ENCODE measurements at regions not wholly inside any gene's neighbourhood (a gene's known extent, or its start where the extent isn't known, plus 50 kb on each side); places are given as distances from the start of the nearest gene placed in this dataset.

- Histone ChIP-seq H3K9me3 (no peaks in the 10 kb centered on the region), H3K27ac (no peak overlapping the region), H3K4me1 (no peaks in the 10 kb centered on the region), H3K27me3 (peaks cover 0 to 7% (median 0%) of the 10 kb centered on the region in 9 donors), H3K36me3 (no peaks in the 10 kb centered on the region), H3K4me3 (no peak overlapping the region)
- WGBS, 4 donors, result 79 to 84% (median 82%) methylated on average over 5 of the region's 5 CpGs
- TF ChIP-seq, protein P1, sequence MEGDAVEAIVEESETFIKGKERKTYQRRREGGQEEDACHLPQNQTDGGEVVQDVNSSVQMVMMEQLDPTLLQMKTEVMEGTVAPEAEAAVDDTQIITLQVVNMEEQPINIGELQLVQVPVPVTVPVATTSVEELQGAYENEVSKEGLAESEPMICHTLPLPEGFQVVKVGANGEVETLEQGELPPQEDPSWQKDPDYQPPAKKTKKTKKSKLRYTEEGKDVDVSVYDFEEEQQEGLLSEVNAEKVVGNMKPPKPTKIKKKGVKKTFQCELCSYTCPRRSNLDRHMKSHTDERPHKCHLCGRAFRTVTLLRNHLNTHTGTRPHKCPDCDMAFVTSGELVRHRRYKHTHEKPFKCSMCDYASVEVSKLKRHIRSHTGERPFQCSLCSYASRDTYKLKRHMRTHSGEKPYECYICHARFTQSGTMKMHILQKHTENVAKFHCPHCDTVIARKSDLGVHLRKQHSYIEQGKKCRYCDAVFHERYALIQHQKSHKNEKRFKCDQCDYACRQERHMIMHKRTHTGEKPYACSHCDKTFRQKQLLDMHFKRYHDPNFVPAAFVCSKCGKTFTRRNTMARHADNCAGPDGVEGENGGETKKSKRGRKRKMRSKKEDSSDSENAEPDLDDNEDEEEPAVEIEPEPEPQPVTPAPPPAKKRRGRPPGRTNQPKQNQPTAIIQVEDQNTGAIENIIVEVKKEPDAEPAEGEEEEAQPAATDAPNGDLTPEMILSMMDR (IDR thresholded peaks at IDR 0.05), result no peak
- no peak for TF ChIP-seq POLR2A (IDR thresholded peaks at IDR 0.05)
- no peak for ATAC-seq
- no peak for DNase-seq
- intact Hi-C loops (cut with DNase I), result no loop called here
Observed at GRCh38 chr10:2844925-2845324, 222.4 kb upstream of the PFKP start.

- no peaks in the 10 kb centered on the region for H3K9me3 ChIP-seq
- no peak overlapping the region for H3K27ac ChIP-seq
- intact Hi-C loops (cut with DNase I), result loop anchor here in 3 of 10 donors (5.0 kb wide), 1 partner anchor 203 kb away; no protein-coding TSS in a partner anchor
- ATAC-seq (no peak), DNase-seq (no peak)
- WGBS, 4 donors, result 50 to 64% (median 55%) methylated on average over 15 to 16 of the region's 16 CpGs
- no peaks in the 10 kb centered on the region for H3K4me1 ChIP-seq
- H3K36me3 ChIP-seq, result no peaks in the 10 kb centered on the region
- peaks cover 0 to 22% (median 0%) of the 10 kb centered on the region in 9 donors for H3K27me3 ChIP-seq
- H3K4me3 ChIP-seq, result no peak overlapping the region
- TF ChIP-seq POLR2A (IDR thresholded peaks at IDR 0.05), result no peak
- TF ChIP-seq, protein P1 (IDR thresholded peaks at IDR 0.05), result peak in 11 of 12 donors; percentile 10 to 54 (median 37)
Observed at GRCh38 chr10:2839081-2839725, 228.1 kb upstream of the PFKP start.

DNA sequence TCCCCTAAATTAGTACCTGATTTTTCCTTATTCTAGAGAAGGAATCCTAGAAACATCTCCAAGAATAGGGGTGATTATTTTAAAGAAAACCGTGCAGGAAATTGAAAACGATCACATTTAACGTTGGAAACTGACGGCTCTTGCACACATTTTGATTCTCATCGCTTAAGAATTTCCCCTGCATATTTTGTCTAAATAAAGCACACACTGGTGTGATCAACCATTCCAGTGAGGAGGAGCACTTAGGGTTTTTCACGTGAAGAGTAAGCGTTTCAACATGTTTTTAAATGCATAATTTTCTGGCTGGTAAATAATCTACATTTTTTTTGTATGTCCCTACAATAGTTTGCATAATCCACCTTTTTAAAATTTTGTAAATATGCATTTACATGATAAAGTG lies 229.7 kb upstream of the PFKP start:
- DNase-seq (no peak), ATAC-seq (no peak)
- Histone ChIP-seq H3K9me3 (no peaks in the 10 kb centered on the region), H3K27me3 (peaks cover 0 to 22% (median 0%) of the 10 kb centered on the region in 9 donors), H3K36me3 (no peaks in the 10 kb centered on the region), H3K4me1 (no peaks in the 10 kb centered on the region), H3K27ac (no peak overlapping the region), H3K4me3 (no peak overlapping the region)
- 52 to 62% (median 59%) methylated on average over 7 of the region's 7 CpGs for WGBS, 4 donors
- intact Hi-C loops (cut with DNase I), result loop anchor here in 3 of 10 donors (5.0 kb wide), 1 partner anchor 205 kb away; no protein-coding TSS in a partner anchor
- TF ChIP-seq, protein P1 (IDR thresholded peaks at IDR 0.05), result no peak
- no peak for TF ChIP-seq POLR2A (IDR thresholded peaks at IDR 0.05)

DNA sequence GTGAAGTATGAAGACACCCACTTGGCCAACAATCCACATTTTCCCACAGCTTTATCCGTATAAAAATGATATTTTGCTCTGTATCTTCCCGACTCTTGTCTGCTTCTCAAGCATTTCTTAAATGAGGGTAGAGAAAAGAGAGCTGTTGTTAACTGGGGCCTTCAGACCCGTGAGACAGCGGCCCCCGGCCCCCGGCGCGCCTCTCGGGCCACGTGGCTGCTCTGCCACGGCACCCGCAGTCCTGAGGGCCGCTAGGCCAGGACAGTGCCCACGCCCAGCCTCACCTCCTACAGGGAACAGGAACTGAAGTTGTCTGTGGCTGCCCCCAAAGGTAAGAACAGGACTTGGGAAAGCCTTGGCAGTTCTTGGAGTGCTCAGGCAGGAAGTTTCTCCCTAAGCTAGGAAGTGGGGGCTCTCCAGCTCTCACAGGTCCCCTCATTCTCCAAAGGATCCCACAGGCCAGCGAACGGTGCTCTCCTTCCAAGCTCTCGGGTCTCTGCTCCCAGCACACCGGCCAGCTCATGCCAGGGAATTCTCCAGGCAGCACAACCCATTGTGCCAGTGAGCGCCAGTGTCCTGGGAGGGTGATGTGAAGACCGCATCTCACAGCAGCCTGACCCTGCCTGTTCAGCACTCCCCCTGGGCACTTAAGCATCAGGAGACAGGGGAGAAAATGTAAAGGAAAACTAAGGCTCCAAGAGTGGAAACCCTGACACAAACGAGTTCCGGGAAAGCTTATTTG lies 230.3 kb upstream of the PFKP start:
- no peak overlapping the region for H3K4me3 ChIP-seq
- 86 to 91% (median 90%) methylated on average over 22 of the region's 22 CpGs for WGBS, 4 donors

More for the DNA sequence above, 230.3 kb upstream of the PFKP start:
- no peak for DNase-seq
- H3K27me3 ChIP-seq, result peaks cover 0 to 22% (median 0%) of the 10 kb centered on the region in 9 donors
- no peaks in the 10 kb centered on the region for H3K4me1 ChIP-seq
- no peak for ATAC-seq
- H3K36me3 ChIP-seq, result no peaks in the 10 kb centered on the region
- TF ChIP-seq, protein P1 (IDR thresholded peaks at IDR 0.05), result no peak
- TF ChIP-seq POLR2A (IDR thresholded peaks at IDR 0.05), result no peak
- no peaks in the 10 kb centered on the region for H3K9me3 ChIP-seq
- intact Hi-C loops (cut with DNase I), result loop anchor here in 3 of 10 donors (5.0 kb wide), 1 partner anchor 205 kb away; no protein-coding TSS in a partner anchor
- H3K27ac ChIP-seq, result no peak overlapping the region
